Spleen (tissue), 11 donors: ENCODE measurements at regions not wholly inside any gene's neighbourhood (a gene's known extent, or its start where the extent isn't known, plus 50 kb on each side); places are given as distances from the start of the nearest gene placed in this dataset.

Experiments used
- DNase-seq: peaks from one replicate; pipeline ENCODE4 v3.0.0-alpha.2; 2020
- H3K27ac ChIP-seq, 8 donors: fragments of 200-600 bp; sonication (generic) in 7 of 8; 1 replicate in 4 of 8; 2 replicates in 4 of 8; pipeline versions ENCODE4 v1.5.0 to v1.8.0; 2016 to 2021; ENCODE audit warnings: inconsistent platforms in 4 of 8, mild to moderate bottlenecking in 4 of 8, moderate library complexity in 1 of 8
- H3K27me3 ChIP-seq, 7 donors: fragments of 200-600 bp; sonication (generic) in 6 of 7; replicated peaks in 1 of 7; 1 replicate in 4 of 7; 2 replicates in 3 of 7; pipeline versions ENCODE4 v1.5.0 to v1.8.0; 2016 to 2021; ENCODE audit warnings: inconsistent platforms in 3 of 7, mild to moderate bottlenecking in 1 of 7
- H3K36me3 ChIP-seq, 6 donors: fragments of 200-600 bp; sonication (generic) in 5 of 6; 1 replicate in 4 of 6; 2 replicates in 2 of 6; pipeline versions ENCODE4 v1.5.0 to v1.8.0; 2016 to 2021; ENCODE audit warnings: inconsistent platforms in 2 of 6
- H3K4me1 ChIP-seq, 6 donors: fragments of 200-600 bp; sonication (generic) in 5 of 6; 1 replicate in 3 of 6; 2 replicates in 3 of 6; pipeline versions ENCODE4 v1.5.0 to v1.8.0; 2016 to 2021; ENCODE audit warnings: inconsistent platforms in 3 of 6
- H3K4me3 ChIP-seq, 8 donors: fragments of 200-600 bp; sonication (generic) in 7 of 8; 1 replicate in 4 of 8; 2 replicates in 4 of 8; pipeline versions ENCODE4 v1.5.0 to v1.8.0; 2016 to 2021; ENCODE audit warnings: inconsistent platforms in 4 of 8, mild to moderate bottlenecking in 4 of 8, moderate library complexity in 2 of 8
- H3K9me3 ChIP-seq, 8 donors: fragments of 200-600 bp; sonication (generic) in 7 of 8; 1 replicate in 4 of 8; 2 replicates in 4 of 8; pipeline versions ENCODE4 v1.5.0 to v1.8.0; 2016 to 2021; ENCODE audit warnings: inconsistent platforms in 4 of 8
- CTCF ChIP-seq, 11 experiments: fragments of 200-600 bp in 7 of 11; fragments of 450-650 bp in 4 of 11; sonication (generic) in 4 of 11; IDR thresholded peaks in 8 of 11; conservative IDR thresholded peaks in 3 of 11; 1 replicate in 7 of 11; 2 replicates in 4 of 11; pipeline versions ENCODE4 v1.4.0 to v1.8.0; 2016 to 2021; ENCODE audit warnings: antibody characterized with exemption in 11 of 11, inconsistent platforms in 4 of 11, mild to moderate bottlenecking in 1 of 11
- POLR2A ChIP-seq, 3 donors: fragments of 450-650 bp; IDR thresholded peaks; one replicate each; pipeline ENCODE4 v1.5.1; 2017; ENCODE audit warnings: antibody characterized with exemption in 3 of 3, mild to moderate bottlenecking in 1 of 3
- POLR2AphosphoS5 ChIP-seq, 3 donors: sonication (generic); formaldehyde crosslinking; IDR thresholded peaks; one replicate each; pipeline ENCODE4 v1.5.1; 2017; ENCODE audit warnings: antibody characterized with exemption in 3 of 3
- WGBS, 5 donors: extraction: QIAGEN DNeasy Blood & Tissue Kit in 3 of 5; methylation state at CpG; one replicate each; pipeline versions ENCODE4 v1.1.5 to v1.1.7; 2013 to 2018; 5-methylcytosine and 5-hydroxymethylcytosine counted together
- intact Hi-C: fragments of 100-400 bp; cut with DNase I; formaldehyde crosslinking; loops from one replicate; pipeline ENCODE4 v1.15.0; 2023; ENCODE audit warnings: low total_unique reads
- donor health status: healthy with polysubstance abuse.
- donor health status: DM: no; HTN: no; CAD: no; lungs with moderate emphysema.
- donor health status: DM: no; HTN: no; CAD: no.
- donor health status: Bipolar disorder and iron deficiency.
- donor health status: healthy.
- donor health status: DM: no; HTN: no; CAD: no.
- donor health status: DM: yes; HTN: yes; CAD: no.

- TF ChIP-seq CTCF (IDR thresholded peaks at IDR 0.05 in 8 of 11, conservative IDR thresholded peaks at IDR 0.05 in 3 of 11) (no peak), POLR2AphosphoS5 (IDR thresholded peaks at IDR 0.05) (no peak), POLR2A (IDR thresholded peaks at IDR 0.05) (no peak)
- intact Hi-C loops: no loop called here
- WGBS, 5 donors: 80 to 90% (median 87%) methylated on average over 2 of the region's 2 CpGs
- Histone ChIP-seq H3K4me1 (peaks cover 0 to 4% (median 0%) of the 10 kb centered on the region in 6 donors), H3K9me3 (no peaks in the 10 kb centered on the region), H3K36me3 (no peaks in the 10 kb centered on the region), H3K27ac (no peak overlapping the region), H3K4me3 (peak overlapping the region in 1 of 8 donors; percentile 11), H3K27me3 (no peaks in the 10 kb centered on the region)
- no peak for DNase-seq
Observed at GRCh38 chr21:29436650-29437049, 137.9 kb downstream of the BACH1 start.

- TF ChIP-seq POLR2AphosphoS5 (IDR thresholded peaks at IDR 0.05) (no peak), POLR2A (IDR thresholded peaks at IDR 0.05) (no peak), CTCF (IDR thresholded peaks at IDR 0.05 in 8 of 11, conservative IDR thresholded peaks at IDR 0.05 in 3 of 11) (no peak)
- intact Hi-C loops: no loop called here
- Histone ChIP-seq H3K4me3 (no peak overlapping the region), H3K27ac (no peak overlapping the region), H3K9me3 (no peaks in the 10 kb centered on the region), H3K36me3 (no peaks in the 10 kb centered on the region), H3K27me3 (no peaks in the 10 kb centered on the region), H3K4me1 (no peaks in the 10 kb centered on the region)
- 58 to 79% (median 76%) methylated on average over 3 of the region's 3 CpGs for WGBS, 5 donors
- no peak for DNase-seq
Observed at GRCh38 chr21:29441651-29442050, 142.9 kb downstream of the BACH1 start.

- Histone ChIP-seq H3K9me3 (peaks cover 0 to 11% (median 7%) of the 10 kb centered on the region in 8 donors), H3K27ac (no peak overlapping the region), H3K4me1 (no peaks in the 10 kb centered on the region), H3K27me3 (no peaks in the 10 kb centered on the region), H3K36me3 (no peaks in the 10 kb centered on the region), H3K4me3 (no peak overlapping the region)
- intact Hi-C loops: no loop called here
- WGBS, 5 donors: 92 to 100% (median 100%) methylated on average over 1 of the region's 1 CpG
- DNase-seq: no peak
- no peak for TF ChIP-seq CTCF (IDR thresholded peaks at IDR 0.05 in 8 of 11, conservative IDR thresholded peaks at IDR 0.05 in 3 of 11)
- TF ChIP-seq POLR2A (IDR thresholded peaks at IDR 0.05): no peak
- TF ChIP-seq POLR2AphosphoS5 (IDR thresholded peaks at IDR 0.05): no peak
Observed at GRCh38 chr21:29443411-29444010, 144.8 kb downstream of the BACH1 start.

GRCh38 chr21:29448766-29449165 is 150.0 kb downstream of the BACH1 start:
- Histone ChIP-seq H3K36me3 (no peaks in the 10 kb centered on the region), H3K4me3 (no peak overlapping the region), H3K9me3 (peaks cover 0 to 21% (median 16%) of the 10 kb centered on the region in 8 donors), H3K4me1 (no peaks in the 10 kb centered on the region), H3K27me3 (no peaks in the 10 kb centered on the region), H3K27ac (peak overlapping the region; percentile 26 to 78 (median 67))
- no peak for DNase-seq
- whole genome bisulfite sequencing, 5 donors: 76 to 94% (median 92%) methylated on average over 4 of the region's 4 CpGs
- intact Hi-C loops: no loop called here
- TF ChIP-seq POLR2A (IDR thresholded peaks at IDR 0.05): no peak
- no peak for TF ChIP-seq CTCF (IDR thresholded peaks at IDR 0.05 in 8 of 11, conservative IDR thresholded peaks at IDR 0.05 in 3 of 11)
- no peak for TF ChIP-seq POLR2AphosphoS5 (IDR thresholded peaks at IDR 0.05)
